Caco-2 (cell line): ENCODE measurements at regions not wholly inside any gene's neighbourhood (a gene's known extent, or its start where the extent isn't known, plus 50 kb on each side); places are given as distances from the start of the nearest gene placed in this dataset.
"Not testable (repeated sequence)": the region's sequence is repeated elsewhere in the genome, so short reads cannot be mapped to it uniquely, and the experiment has no call there.

Experiments
- BruUV-seq: library from RNA; stranded (reverse); fragments of 400-500 nt; replicated peaks from 2 replicates; lab custom pipeline; 2021; lab: Mats Ljungman, UMichigan
- CTCF ChIA-PET: fragments of 300-600 bp; sonication (Branson Sonifier 250); formaldehyde crosslinking; loops from one replicate; lab custom pipeline; 2022; ENCODE audit warnings: antibody characterized with exemption; lab: Charles Lee
- POLR2A ChIA-PET: fragments of 300-600 bp; sonication (Branson Sonifier 250); formaldehyde crosslinking; loops from one replicate; lab custom pipeline; 2022; ENCODE audit warnings: antibody characterized with exemption; lab: Charles Lee
- DNase-seq, 2 experiments: peaks; one replicate each; pipeline versions ENCODE4 v3.0.0 to v3.0.0-alpha.2; 2020 to 2022
- H3K27me3 ChIP-seq: replicated peaks from 2 replicates; pipeline ENCODE4 v1.6.0; 2011; ENCODE audit warnings: low read length; ENCODE audit not compliant: control insufficient read depth, insufficient read depth
- H3K36me3 ChIP-seq: 2 replicates; pipeline ENCODE4 v1.5.1; 2011; ENCODE audit warnings: low read length; ENCODE audit not compliant: control insufficient read depth, insufficient read depth
- H3K4me1 ChIP-seq: fragments of 250-450 bp; sonication (Bioruptor Pico); 2 replicates; pipeline ENCODE4 v1.5.1; 2020; ENCODE audit warnings: mild to moderate bottlenecking
- H3K4me3 ChIP-seq: 2 replicates; pipeline ENCODE4 v1.5.1; 2011; ENCODE audit warnings: low read depth, mild to moderate bottlenecking, control low read depth, low read length
- H3K9me3 ChIP-seq: fragments of 250-450 bp; sonication (Bioruptor Pico); 2 replicates; pipeline ENCODE4 v1.5.1; 2020; ENCODE audit warnings: mild to moderate bottlenecking, moderate library complexity
- H3K27ac Mint-ChIP-seq: one replicate; pipeline ENCODE4 v1.8.0; 2022; ENCODE audit warnings: mixed read lengths; ENCODE audit not compliant: unreplicated experiment
- H3K27me3 Mint-ChIP-seq: one replicate; pipeline ENCODE4 v1.8.0; 2022; ENCODE audit warnings: mixed read lengths; ENCODE audit not compliant: insufficient read depth, unreplicated experiment
- H3K36me3 Mint-ChIP-seq: one replicate; pipeline ENCODE4 v1.8.0; 2022; ENCODE audit warnings: mild to moderate bottlenecking, mixed read lengths; ENCODE audit not compliant: insufficient read depth, unreplicated experiment
- H3K4me1 Mint-ChIP-seq: one replicate; pipeline ENCODE4 v1.8.0; 2022; ENCODE audit warnings: low read depth, mixed read lengths; ENCODE audit not compliant: unreplicated experiment
- H3K4me3 Mint-ChIP-seq: one replicate; pipeline ENCODE4 v1.8.0; 2022; ENCODE audit warnings: mild to moderate bottlenecking, moderate library complexity, mixed read lengths; ENCODE audit not compliant: unreplicated experiment
- H3K9me3 Mint-ChIP-seq: one replicate; pipeline ENCODE4 v1.8.0; 2022; ENCODE audit warnings: mixed read lengths; ENCODE audit not compliant: unreplicated experiment
- intact Hi-C: fragments of 100-400 bp; cut with micrococcal nuclease; formaldehyde crosslinking; loops from one replicate; pipeline ENCODE4 v1.10.0; 2022; ENCODE audit not compliant: unreplicated experiment
- TF ChIP-seq, protein P1 (sequence below), 2 experiments: fragments of 200-600 bp in 1 of 2; IDR thresholded peaks; 1 replicate in 1 of 2; 2 replicates in 1 of 2; pipeline versions ENCODE4 v1.5.1 to v1.8.0; 2011 to 2022; ENCODE audit warnings: antibody characterized with exemption in 1 of 2, control low read depth in 1 of 2, inconsistent platforms in 1 of 2, low read depth in 1 of 2, low read length in 1 of 2, mild to moderate bottlenecking in 1 of 2, moderate library complexity in 1 of 2; ENCODE audit not compliant: insufficient read depth in 1 of 2, severe bottlenecking in 1 of 2, unreplicated experiment in 1 of 2

DNA sequence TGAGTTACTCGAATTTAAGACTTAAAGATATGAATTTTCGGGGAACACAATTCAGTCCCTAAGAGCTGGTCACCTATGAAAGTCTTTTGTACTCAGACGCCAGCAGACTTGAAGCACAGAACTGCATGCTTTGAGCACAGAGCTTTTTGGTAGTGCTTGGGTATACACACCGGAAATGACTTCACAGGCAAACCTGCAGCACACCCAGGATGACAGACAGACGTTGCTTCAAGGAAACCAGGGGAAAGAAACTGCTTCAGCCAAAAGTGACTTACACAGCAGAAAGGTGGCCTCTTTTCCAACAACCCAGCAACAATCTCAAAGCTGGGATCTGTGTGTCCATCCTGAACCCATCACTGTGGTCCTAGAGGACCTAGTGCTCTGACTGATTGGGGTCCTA lies 975.1 kb downstream of the AACS start:
- intact Hi-C loops = no loop called here
- H3K27me3 ChIP-seq = no peaks in the 10 kb centered on the region
- POLR2A ChIA-PET = no interaction called here
- H3K9me3 ChIP-seq = no peaks in the 10 kb centered on the region
- Mint-ChIP-seq H3K4me1 (no peaks in the 10 kb centered on the region), H3K4me3 (no peak overlapping the region), H3K27me3 (no peaks in the 10 kb centered on the region), H3K36me3 (no peaks in the 10 kb centered on the region), H3K27ac (no peak overlapping the region), H3K9me3 (peaks cover 21% of the 10 kb centered on the region)
- H3K4me3 ChIP-seq = no peak overlapping the region
- H3K36me3 ChIP-seq = no peaks in the 10 kb centered on the region
- CTCF ChIA-PET = no interaction called here
- DNase-seq = no peak
- TF ChIP-seq, protein P1, sequence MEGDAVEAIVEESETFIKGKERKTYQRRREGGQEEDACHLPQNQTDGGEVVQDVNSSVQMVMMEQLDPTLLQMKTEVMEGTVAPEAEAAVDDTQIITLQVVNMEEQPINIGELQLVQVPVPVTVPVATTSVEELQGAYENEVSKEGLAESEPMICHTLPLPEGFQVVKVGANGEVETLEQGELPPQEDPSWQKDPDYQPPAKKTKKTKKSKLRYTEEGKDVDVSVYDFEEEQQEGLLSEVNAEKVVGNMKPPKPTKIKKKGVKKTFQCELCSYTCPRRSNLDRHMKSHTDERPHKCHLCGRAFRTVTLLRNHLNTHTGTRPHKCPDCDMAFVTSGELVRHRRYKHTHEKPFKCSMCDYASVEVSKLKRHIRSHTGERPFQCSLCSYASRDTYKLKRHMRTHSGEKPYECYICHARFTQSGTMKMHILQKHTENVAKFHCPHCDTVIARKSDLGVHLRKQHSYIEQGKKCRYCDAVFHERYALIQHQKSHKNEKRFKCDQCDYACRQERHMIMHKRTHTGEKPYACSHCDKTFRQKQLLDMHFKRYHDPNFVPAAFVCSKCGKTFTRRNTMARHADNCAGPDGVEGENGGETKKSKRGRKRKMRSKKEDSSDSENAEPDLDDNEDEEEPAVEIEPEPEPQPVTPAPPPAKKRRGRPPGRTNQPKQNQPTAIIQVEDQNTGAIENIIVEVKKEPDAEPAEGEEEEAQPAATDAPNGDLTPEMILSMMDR (IDR thresholded peaks at IDR 0.05; ENCODE audit: insufficient read depth in 1 of 2, low read depth in 1 of 2, low read length in 1 of 2, severe bottlenecking in 1 of 2, unreplicated experiment in 1 of 2) = no peak
- no TSS peak for BruUV-seq
- peaks cover 15% of the 10 kb centered on the region for H3K4me1 ChIP-seq

DNA sequence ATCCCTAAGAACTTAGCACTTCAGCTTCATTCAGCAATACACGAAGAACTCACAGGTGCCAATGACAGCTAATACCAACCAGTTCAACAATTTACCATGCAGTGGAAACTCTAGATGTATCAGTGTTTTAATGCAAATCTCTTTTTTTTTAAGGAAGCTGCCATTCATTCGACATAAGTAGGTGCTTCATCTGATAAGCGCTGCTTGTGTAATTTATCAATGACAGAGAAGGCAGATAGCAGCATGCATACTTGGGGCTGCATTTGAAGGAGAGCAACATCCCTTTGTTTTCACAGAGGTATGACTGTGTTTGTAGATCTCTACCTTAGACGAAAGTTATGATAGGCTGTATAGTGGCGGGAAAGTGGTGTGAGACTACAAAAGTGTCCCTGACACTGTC lies 977.1 kb downstream of the AACS start:
- Histone ChIP-seq H3K4me3 (no peak overlapping the region), H3K9me3 (no peaks in the 10 kb centered on the region), H3K4me1 (no peaks in the 10 kb centered on the region), H3K36me3 (no peaks in the 10 kb centered on the region), H3K27me3 (no peaks in the 10 kb centered on the region)
- Mint-ChIP-seq H3K9me3 (peaks cover 25% of the 10 kb centered on the region), H3K36me3 (no peaks in the 10 kb centered on the region), H3K4me1 (no peaks in the 10 kb centered on the region), H3K27ac (no peak overlapping the region), H3K27me3 (no peaks in the 10 kb centered on the region), H3K4me3 (no peak overlapping the region)
- intact Hi-C loops = no loop called here
- ChIA-PET CTCF (no interaction called here), POLR2A (no interaction called here)
- no peak for DNase-seq
- no TSS peak for BruUV-seq
- TF ChIP-seq, protein P1 (IDR thresholded peaks at IDR 0.05; ENCODE audit: insufficient read depth in 1 of 2, low read depth in 1 of 2, low read length in 1 of 2, severe bottlenecking in 1 of 2, unreplicated experiment in 1 of 2) = no peak

DNA sequence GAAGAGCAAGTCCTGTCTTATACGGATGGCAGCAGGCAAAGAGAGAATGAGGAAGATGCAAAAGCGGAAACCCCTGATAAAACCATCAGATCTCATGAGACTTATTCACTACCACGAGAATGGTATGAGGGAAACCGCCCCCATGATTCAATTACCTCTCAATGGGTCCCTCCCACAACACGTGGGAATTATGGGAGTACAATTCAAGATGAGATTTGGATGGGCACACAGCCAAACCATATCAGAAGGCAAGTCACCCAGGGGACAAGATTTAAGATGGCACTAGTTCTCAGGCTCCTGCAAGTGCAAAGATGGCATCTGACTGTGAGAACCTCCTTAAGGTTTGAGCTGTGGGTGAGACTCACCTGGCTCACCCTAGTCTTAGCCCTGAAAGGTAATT lies 984.3 kb downstream of the AACS start:
- H3K27me3 Mint-ChIP-seq, H3K4me3 Mint-ChIP-seq, H3K9me3 Mint-ChIP-seq, H3K9me3 ChIP-seq, intact Hi-C loops, H3K36me3 Mint-ChIP-seq, DNase-seq, H3K4me3 ChIP-seq, H3K36me3 ChIP-seq, H3K4me1 ChIP-seq, H3K27ac Mint-ChIP-seq, POLR2A ChIA-PET, BruUV-seq, H3K27me3 ChIP-seq, H3K4me1 Mint-ChIP-seq, CTCF ChIA-PET: not testable (repeated sequence)

DNA sequence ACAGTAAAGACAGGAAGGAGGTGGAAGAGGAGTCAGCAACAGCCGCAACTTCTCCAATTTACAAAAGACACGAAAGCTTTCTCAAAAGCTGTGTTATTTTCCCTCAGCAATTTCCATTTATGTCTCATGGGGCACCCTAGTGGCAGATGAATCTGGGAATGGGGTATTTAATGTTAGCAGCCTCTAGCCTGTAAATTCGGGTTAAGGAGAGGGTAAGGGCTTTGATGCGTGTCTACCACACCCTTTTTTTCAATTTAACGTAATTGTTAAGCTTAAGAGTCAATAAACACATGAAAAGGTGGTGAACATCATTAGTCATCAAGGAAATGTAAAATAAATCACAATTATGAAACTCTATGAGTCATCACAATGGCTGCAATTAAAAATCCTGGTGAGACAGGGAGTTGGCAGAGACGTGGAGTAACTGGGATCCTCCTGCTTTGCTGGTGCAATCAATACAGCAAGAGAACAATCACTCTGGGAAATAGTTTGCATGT lies 986.4 kb downstream of the AACS start:
- no peak for DNase-seq
- TF ChIP-seq, protein P1 (IDR thresholded peaks at IDR 0.05; ENCODE audit: insufficient read depth in 1 of 2, low read depth in 1 of 2, low read length in 1 of 2, severe bottlenecking in 1 of 2, unreplicated experiment in 1 of 2) = no peak
- Mint-ChIP-seq H3K4me3 (no peak overlapping the region), H3K4me1 (no peaks in the 10 kb centered on the region), H3K27me3 (no peaks in the 10 kb centered on the region), H3K9me3 (no peaks in the 10 kb centered on the region), H3K36me3 (no peaks in the 10 kb centered on the region), H3K27ac (no peak overlapping the region)
- ChIA-PET POLR2A (no interaction called here), CTCF (no interaction called here)
- no peaks in the 10 kb centered on the region for H3K27me3 ChIP-seq
- no peaks in the 10 kb centered on the region for H3K4me1 ChIP-seq
- H3K36me3 ChIP-seq = no peaks in the 10 kb centered on the region
- intact Hi-C loops = no loop called here
- H3K9me3 ChIP-seq = no peaks in the 10 kb centered on the region
- H3K4me3 ChIP-seq = no peak overlapping the region
- BruUV-seq = no TSS peak
